HUES6 (cell line): ENCODE measurements at regions not wholly inside any gene's neighbourhood (a gene's known extent, or its start where the extent isn't known, plus 50 kb on each side); places are given as distances from the start of the nearest gene placed in this dataset.

Experiments
- H3K27ac ChIP-seq: 2 replicates; pipeline ENCODE4 v1.7.0; 2013; ENCODE audit warnings: low read depth, mild to moderate bottlenecking, low read length, inconsistent platforms
- H3K27me3 ChIP-seq: 2 replicates; pipeline ENCODE4 v1.6.1; 2013; ENCODE audit warnings: low read length; ENCODE audit not compliant: control insufficient read depth, insufficient read depth
- H3K36me3 ChIP-seq: 2 replicates; pipeline ENCODE4 v1.6.1; 2013; ENCODE audit warnings: low read length; ENCODE audit not compliant: control insufficient read depth, insufficient read depth
- H3K4me1 ChIP-seq: 2 replicates; pipeline ENCODE4 v1.6.1; 2013; ENCODE audit warnings: low read length; ENCODE audit not compliant: control insufficient read depth, insufficient read depth
- H3K4me3 ChIP-seq: 2 replicates; pipeline ENCODE4 v1.5.1; 2013; ENCODE audit warnings: low read depth, low read length
- H3K9ac ChIP-seq: one replicate; pipeline ENCODE4 v1.6.1; 2013; ENCODE audit warnings: mild to moderate bottlenecking, low read length
- H3K9me3 ChIP-seq: 2 replicates; pipeline ENCODE4 v1.6.1; 2013; ENCODE audit warnings: low read depth, low read length; ENCODE audit not compliant: control insufficient read depth, insufficient read depth

GRCh38 chr7:3094701-3095445 lies 51.2 kb upstream of the CARD11 start:
- H3K27ac ChIP-seq, result no peak overlapping the region
- no peak overlapping the region for H3K4me3 ChIP-seq
- H3K27me3 ChIP-seq, result no peaks in the 10 kb centered on the region
- H3K4me1 ChIP-seq, result no peaks in the 10 kb centered on the region
- no peaks in the 10 kb centered on the region for H3K36me3 ChIP-seq
- no peaks in the 10 kb centered on the region for H3K9me3 ChIP-seq
- H3K9ac ChIP-seq, result no peak overlapping the region

GRCh38 chr7:3097734-3098133 lies 54.1 kb upstream of the CARD11 start:
- Histone ChIP-seq H3K27ac (no peak overlapping the region), H3K9ac (no peak overlapping the region), H3K4me3 (no peak overlapping the region), H3K27me3 (no peaks in the 10 kb centered on the region), H3K9me3 (peaks cover 4% of the 10 kb centered on the region; the same call in 1 of the 2 replicates), H3K4me1 (no peaks in the 10 kb centered on the region), H3K36me3 (no peaks in the 10 kb centered on the region)

- no peaks in the 10 kb centered on the region for H3K4me1 ChIP-seq
- H3K9me3 ChIP-seq, result peaks cover 4% of the 10 kb centered on the region; the same call in 1 of the 2 replicates
- H3K36me3 ChIP-seq, result no peaks in the 10 kb centered on the region
- no peak overlapping the region for H3K27ac ChIP-seq
- H3K9ac ChIP-seq, result no peak overlapping the region
- no peak overlapping the region for H3K4me3 ChIP-seq
- H3K27me3 ChIP-seq, result no peaks in the 10 kb centered on the region
Observed at GRCh38 chr7:3102159-3102558, 58.5 kb upstream of the CARD11 start.

GRCh38 chr7:3103614-3104398 lies 60.1 kb upstream of the CARD11 start:
- no peak overlapping the region for H3K27ac ChIP-seq
- H3K4me1 ChIP-seq, result no peaks in the 10 kb centered on the region

GRCh38 chr7:3105856-3106255 lies 62.2 kb upstream of the CARD11 start:
- Histone ChIP-seq H3K27ac (no peak overlapping the region), H3K9me3 (peaks cover 3% of the 10 kb centered on the region; the same call in 1 of the 2 replicates), H3K36me3 (no peaks in the 10 kb centered on the region), H3K27me3 (no peaks in the 10 kb centered on the region), H3K9ac (no peak overlapping the region), H3K4me1 (no peaks in the 10 kb centered on the region), H3K4me3 (no peak overlapping the region)

More at GRCh38 chr7:3103614-3104398, 60.1 kb upstream of the CARD11 start:
- Histone ChIP-seq H3K27me3 (no peaks in the 10 kb centered on the region), H3K4me3 (no peak overlapping the region), H3K9me3 (peaks cover 4% of the 10 kb centered on the region; the same call in 1 of the 2 replicates), H3K9ac (no peak overlapping the region), H3K36me3 (no peaks in the 10 kb centered on the region)

- no peaks in the 10 kb centered on the region for H3K27me3 ChIP-seq
- no peaks in the 10 kb centered on the region for H3K4me1 ChIP-seq
- H3K36me3 ChIP-seq, result no peaks in the 10 kb centered on the region
- no peak overlapping the region for H3K9ac ChIP-seq
- no peak overlapping the region for H3K27ac ChIP-seq
- H3K4me3 ChIP-seq, result no peak overlapping the region
- H3K9me3 ChIP-seq, result peaks cover 3% of the 10 kb centered on the region; the same call in 1 of the 2 replicates
Observed at GRCh38 chr7:3106361-3106826, 62.7 kb upstream of the CARD11 start.

GRCh38 chr7:3107228-3107763 lies 63.6 kb upstream of the CARD11 start:
- Histone ChIP-seq H3K4me3 (no peak overlapping the region), H3K27ac (no peak overlapping the region), H3K36me3 (no peaks in the 10 kb centered on the region), H3K9me3 (peaks cover 3% of the 10 kb centered on the region; the same call in 1 of the 2 replicates), H3K27me3 (no peaks in the 10 kb centered on the region), H3K4me1 (no peaks in the 10 kb centered on the region), H3K9ac (no peak overlapping the region)

GRCh38 chr7:3107889-3108570 lies 64.4 kb upstream of the CARD11 start:
- H3K27ac ChIP-seq, result no peak overlapping the region
- no peaks in the 10 kb centered on the region for H3K36me3 ChIP-seq
- H3K27me3 ChIP-seq, result no peaks in the 10 kb centered on the region
- H3K4me1 ChIP-seq, result no peaks in the 10 kb centered on the region
- H3K9ac ChIP-seq, result no peak overlapping the region
- H3K9me3 ChIP-seq, result peaks cover 3% of the 10 kb centered on the region; the same call in 1 of the 2 replicates
- no peak overlapping the region for H3K4me3 ChIP-seq

GRCh38 chr7:3109311-3109915 lies 65.7 kb upstream of the CARD11 start:
- Histone ChIP-seq H3K36me3 (no peaks in the 10 kb centered on the region), H3K9me3 (peaks cover 11% of the 10 kb centered on the region), H3K4me1 (no peaks in the 10 kb centered on the region), H3K27ac (no peak overlapping the region), H3K4me3 (no peak overlapping the region), H3K9ac (no peak overlapping the region), H3K27me3 (no peaks in the 10 kb centered on the region)

GRCh38 chr7:3112479-3113134 lies 68.9 kb upstream of the CARD11 start:
- Histone ChIP-seq H3K9ac (no peak overlapping the region), H3K27ac (no peak overlapping the region), H3K9me3 (peaks cover 11% of the 10 kb centered on the region), H3K4me1 (peaks cover 5% of the 10 kb centered on the region; the same call in 1 of the 2 replicates), H3K27me3 (no peaks in the 10 kb centered on the region), H3K36me3 (no peaks in the 10 kb centered on the region), H3K4me3 (no peak overlapping the region)
